DMS79 treated with DMSO at 0.1 percent for 48 hours (cell line): ENCODE measurements at regions not wholly inside any gene's neighbourhood (a gene's known extent, or its start where the extent isn't known, plus 50 kb on each side); places are given as distances from the start of the nearest gene placed in this dataset.

Experiments
- DNase-seq: peaks from one replicate; lab custom pipeline; 2025; lab: John Stamatoyannopoulos, UW

GRCh38 chr20:41669708-41670263 is 51.6 kb upstream of the CHD6 start:
- no peak for DNase-seq

GRCh38 chr20:41668057-41668749 is 50.0 kb upstream of the CHD6 start:
- DNase-seq = no peak
